GM12878 (cell line): ENCODE measurements at regions not wholly inside any gene's neighbourhood (a gene's known extent, or its start where the extent isn't known, plus 50 kb on each side); places are given as distances from the start of the nearest gene placed in this dataset.

Experiments
- ATAC-seq: fragments of 200-7000 bp; cut with Tn5 transposase; 3 replicates; pipeline ENCODE4 v1.9.1; 2020; ENCODE audit warnings: mild to moderate bottlenecking, moderate library complexity
- BruUV-seq: library from RNA; stranded (reverse); fragments of 400-500 nt; replicated peaks from 2 replicates; lab custom pipeline; 2021; lab: Mats Ljungman, UMichigan
- CTCF ChIA-PET: fragments of 300-600 bp; sonication (Branson Sonifier 250); formaldehyde crosslinking; extraction: SDS; loops from one replicate; lab custom pipeline; 2021; ENCODE audit warnings: inconsistent platforms; lab: Yijun Ruan, JAX
- POLR2A ChIA-PET: fragments of 350-600 bp; formaldehyde crosslinking; extraction: SDS; loops from one replicate; lab custom pipeline; 2021; ENCODE audit warnings: inconsistent platforms; lab: Charles Lee
- RAD21 ChIA-PET: fragments of 300-600 bp; sonication (Branson Sonifier 250); formaldehyde crosslinking; loops from one replicate; lab custom pipeline; 2023; ENCODE audit warnings: antibody characterized with exemption; ENCODE audit not compliant: unreplicated experiment; lab: Charles Lee
- SMC1A ChIA-PET: fragments of 300-600 bp; sonication (Branson Sonifier 250); formaldehyde crosslinking; loops from one replicate; lab custom pipeline; 2023; ENCODE audit not compliant: unreplicated experiment, uncharacterized antibody; lab: Charles Lee
- DNase-seq: peaks from one replicate; pipeline ENCODE4 v3.0.0-alpha.2; 2011; ENCODE audit warnings: low read depth, low spot score
- FAIRE-seq: peaks from 3 replicates; lab custom pipeline; 2011; peaks lifted over from hg19 to GRCh38; lab: Jason Lieb, UNC
- H2AFZ ChIP-seq: 2 replicates; pipeline ENCODE4 v1.6.0; 2011; ENCODE audit warnings: low read depth, low read length, control low read depth; ENCODE audit not compliant: control insufficient read depth
- H3K27ac ChIP-seq: 2 replicates; pipeline ENCODE4 v1.5.1; 2011; ENCODE audit warnings: control low read depth; ENCODE audit not compliant: control insufficient read depth, insufficient read depth
- H3K27me3 ChIP-seq, 2 experiments: replicated peaks in 1 of 2; 2 replicates each; pipeline versions ENCODE4 v1.6.0 to v1.6.1; 2011; ENCODE audit warnings: low read length in 1 of 2; ENCODE audit not compliant: control insufficient read depth in 2 of 2, insufficient read depth in 2 of 2
- H3K36me3 ChIP-seq, 2 experiments: 2 replicates each; pipeline ENCODE4 v1.5.1; 2011; ENCODE audit warnings: low read length in 1 of 2; ENCODE audit not compliant: control insufficient read depth in 2 of 2, insufficient read depth in 2 of 2
- H3K4me1 ChIP-seq: 2 replicates; pipeline ENCODE4 v1.6.1; 2011; ENCODE audit warnings: mild to moderate bottlenecking, low read length, moderate library complexity, mixed read lengths; ENCODE audit not compliant: control insufficient read depth, insufficient read depth
- H3K4me2 ChIP-seq: 2 replicates; pipeline ENCODE4 v1.6.0; 2011; ENCODE audit warnings: control low read depth; ENCODE audit not compliant: control insufficient read depth, insufficient read depth
- H3K4me3 ChIP-seq: fragments of 200-600 bp; sonication (generic); 2 replicates; pipeline ENCODE4 v1.5.1; 2016
- H3K79me2 ChIP-seq: 2 replicates; pipeline ENCODE4 v1.6.0; 2011; ENCODE audit warnings: low read length; ENCODE audit not compliant: control insufficient read depth, insufficient read depth
- H3K9ac ChIP-seq: 2 replicates; pipeline ENCODE4 v1.8.0; 2011; ENCODE audit warnings: low read length, control low read depth, mixed read lengths; ENCODE audit not compliant: control insufficient read depth, insufficient read depth
- H3K9me3 ChIP-seq: replicated peaks from 3 replicates; pipeline ENCODE4 v1.5.1; 2011; ENCODE audit warnings: mild to moderate bottlenecking, low read length; ENCODE audit not compliant: control insufficient read depth, insufficient read depth
- H4K20me1 ChIP-seq: 2 replicates; pipeline ENCODE4 v1.6.0; 2011; ENCODE audit not compliant: control insufficient read depth, insufficient read depth
- CBX5 ChIP-seq: sonication (generic); IDR thresholded peaks from 2 replicates; pipeline ENCODE4 v1.6.1; 2016; ENCODE audit warnings: low read depth, moderate library complexity, mild to moderate bottlenecking, inconsistent platforms
- ETV6 ChIP-seq, 2 experiments: fragments of 450-650 bp in 1 of 2; IDR thresholded peaks in 1 of 2; conservative IDR thresholded peaks in 1 of 2; 2 replicates each; pipeline ENCODE4 v1.6.1; 2014; ENCODE audit warnings: antibody characterized with exemption in 1 of 2, borderline replicate concordance in 1 of 2, low read depth in 1 of 2, mild to moderate bottlenecking in 1 of 2, moderate library complexity in 1 of 2
- IKZF2 ChIP-seq, 2 experiments: fragments of 450-650 bp; IDR thresholded peaks; 2 replicates each; pipeline ENCODE4 v1.6.1; 2017; ENCODE audit warnings: mild to moderate bottlenecking in 2 of 2, moderate library complexity in 2 of 2
- NFIC ChIP-seq: IDR thresholded peaks from 2 replicates; pipeline ENCODE4 v1.6.1; 2012; ENCODE audit warnings: low read depth, mild to moderate bottlenecking, inconsistent platforms, low read length, moderate library complexity
- SREBF1 ChIP-seq: IDR thresholded peaks from 2 replicates; pipeline ENCODE4 v1.6.1; 2012; ENCODE audit warnings: mild to moderate bottlenecking, low read length
- ZNF217 ChIP-seq: fragments of 450-650 bp; IDR thresholded peaks from 2 replicates; pipeline ENCODE4 v1.6.1; 2017; ENCODE audit warnings: antibody characterized with exemption, mild to moderate bottlenecking
- WGBS: methylation state at CpG from one replicate; pipeline ENCODE4 v1.1.6; 2016; ENCODE audit warnings: low lambda C conversion rate; ENCODE audit not compliant: insufficient replicate concordance, insufficient coverage; ENCODE audit errors: missing lambda C conversion rate; 5-methylcytosine and 5-hydroxymethylcytosine counted together
- in situ Hi-C: fragments of 300-500 bp; cut with MboI; formaldehyde crosslinking; loops from 9 replicates; pipeline ENCODE4 v1.14.3; 2018; ENCODE audit warnings: mixed read lengths
- intact Hi-C: fragments of 100-400 bp; cut with micrococcal nuclease; formaldehyde crosslinking; loops from one replicate; pipeline ENCODE4 v1.14.2; 2022; ENCODE audit not compliant: unreplicated experiment
- TF ChIP-seq, protein P1 (sequence below): fragments of 450-650 bp; IDR thresholded peaks from 2 replicates; pipeline ENCODE4 v1.6.1; 2018; ENCODE audit warnings: borderline replicate concordance, mild to moderate bottlenecking; ENCODE audit not compliant: partially characterized antibody
- TF ChIP-seq, protein P2 (sequence below): IDR thresholded peaks from 2 replicates; pipeline ENCODE4 v1.6.1; 2011; ENCODE audit warnings: mild to moderate bottlenecking, low read depth, low read length, moderate library complexity; ENCODE audit not compliant: insufficient replicate concordance

DNA sequence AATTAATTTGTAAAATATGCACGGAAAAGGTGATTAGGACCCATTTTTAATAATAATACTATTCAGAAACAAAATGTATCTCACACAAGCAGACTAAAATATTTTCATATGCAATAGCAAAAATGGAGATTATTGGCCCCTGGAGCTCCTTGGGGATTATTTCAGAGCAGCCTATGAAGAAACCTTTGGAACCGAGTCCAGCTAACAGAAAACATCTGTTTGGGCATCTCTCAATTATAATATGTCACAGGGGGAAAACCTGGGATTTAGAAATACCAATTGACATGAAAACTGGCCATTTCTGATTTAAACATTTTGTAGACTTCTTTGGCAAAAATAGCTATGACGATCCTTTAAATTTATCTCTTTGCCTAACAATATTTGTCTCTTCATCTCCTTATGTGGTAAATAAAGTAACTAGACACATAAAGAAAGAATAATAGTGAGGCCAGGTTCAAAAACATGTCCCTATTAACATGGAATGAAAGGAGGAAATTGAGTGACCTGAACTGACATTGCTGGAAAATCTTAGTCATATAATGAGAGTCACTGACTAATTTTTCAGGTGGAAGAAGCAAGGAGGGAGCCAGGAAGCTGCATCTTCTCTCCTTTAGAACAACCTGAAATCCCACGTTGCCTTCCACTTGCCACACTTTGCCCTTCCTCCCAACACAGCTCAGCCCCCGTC lies 199.0 kb downstream of the SOD2 start (continued):
- no peak for TF ChIP-seq SREBF1
- TF ChIP-seq NFIC = no peak
- TF ChIP-seq ETV6 (conservative IDR thresholded peaks at IDR 0.05 in 1 of 2, IDR thresholded peaks at IDR 0.05 in 1 of 2; ENCODE audit: borderline replicate concordance in 1 of 2, low read depth in 1 of 2) = no peak
- TF ChIP-seq IKZF2 (IDR thresholded peaks at IDR 0.05) = no peak

DNA sequence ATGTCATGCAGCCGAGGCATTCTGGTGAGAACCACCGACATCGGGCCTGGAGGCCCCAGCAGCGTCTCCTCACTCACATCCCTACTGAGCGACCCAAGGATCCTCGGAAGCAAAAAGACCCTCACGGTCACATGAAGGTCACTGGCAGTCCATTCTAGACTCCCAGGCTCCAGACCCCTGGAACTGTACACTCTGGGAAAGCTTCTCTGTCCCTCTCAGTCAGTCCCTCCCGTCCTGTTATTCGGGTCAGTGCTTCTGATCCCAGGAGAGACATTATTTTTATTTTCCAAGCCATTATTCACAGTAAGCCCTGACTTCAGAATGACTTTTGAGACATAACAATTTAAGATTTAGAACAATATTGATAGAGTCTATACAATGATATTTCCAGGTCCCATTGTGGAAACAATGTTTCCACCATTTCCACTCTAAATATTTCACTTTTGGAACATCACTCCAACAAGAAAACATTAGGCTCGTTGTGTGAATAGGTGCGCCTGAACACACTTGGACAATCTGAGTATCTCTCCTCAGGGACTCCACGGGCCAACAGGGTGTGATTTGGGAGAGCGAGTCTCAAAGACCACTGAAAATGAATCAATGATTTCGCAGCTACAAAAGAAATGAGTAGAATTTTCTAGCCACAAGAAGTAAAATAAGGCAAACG lies 199.7 kb downstream of the SOD2 start:
- POLR2A ChIA-PET = no interaction called here
- in situ Hi-C loops = no loop called here

More for the DNA sequence above, 199.7 kb downstream of the SOD2 start:
- ChIA-PET SMC1A (no interaction called here), RAD21 (no interaction called here), CTCF (no interaction called here)
- TF ChIP-seq CBX5 (no peak), ZNF217 (no peak)
- TF ChIP-seq, protein P1, sequence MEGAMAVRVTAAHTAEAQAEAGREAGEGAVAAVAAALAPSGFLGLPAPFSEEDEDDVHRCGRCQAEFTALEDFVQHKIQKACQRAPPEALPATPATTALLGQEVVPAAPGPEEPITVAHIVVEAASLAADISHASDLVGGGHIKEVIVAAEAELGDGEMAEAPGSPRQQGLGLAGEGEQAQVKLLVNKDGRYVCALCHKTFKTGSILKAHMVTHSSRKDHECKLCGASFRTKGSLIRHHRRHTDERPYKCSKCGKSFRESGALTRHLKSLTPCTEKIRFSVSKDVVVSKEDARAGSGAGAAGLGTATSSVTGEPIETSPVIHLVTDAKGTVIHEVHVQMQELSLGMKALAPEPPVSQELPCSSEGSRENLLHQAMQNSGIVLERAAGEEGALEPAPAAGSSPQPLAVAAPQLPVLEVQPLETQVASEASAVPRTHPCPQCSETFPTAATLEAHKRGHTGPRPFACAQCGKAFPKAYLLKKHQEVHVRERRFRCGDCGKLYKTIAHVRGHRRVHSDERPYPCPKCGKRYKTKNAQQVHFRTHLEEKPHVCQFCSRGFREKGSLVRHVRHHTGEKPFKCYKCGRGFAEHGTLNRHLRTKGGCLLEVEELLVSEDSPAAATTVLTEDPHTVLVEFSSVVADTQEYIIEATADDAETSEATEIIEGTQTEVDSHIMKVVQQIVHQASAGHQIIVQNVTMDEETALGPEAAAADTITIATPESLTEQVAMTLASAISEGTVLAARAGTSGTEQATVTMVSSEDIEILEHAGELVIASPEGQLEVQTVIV = no peak
- TF ChIP-seq, protein P2, sequence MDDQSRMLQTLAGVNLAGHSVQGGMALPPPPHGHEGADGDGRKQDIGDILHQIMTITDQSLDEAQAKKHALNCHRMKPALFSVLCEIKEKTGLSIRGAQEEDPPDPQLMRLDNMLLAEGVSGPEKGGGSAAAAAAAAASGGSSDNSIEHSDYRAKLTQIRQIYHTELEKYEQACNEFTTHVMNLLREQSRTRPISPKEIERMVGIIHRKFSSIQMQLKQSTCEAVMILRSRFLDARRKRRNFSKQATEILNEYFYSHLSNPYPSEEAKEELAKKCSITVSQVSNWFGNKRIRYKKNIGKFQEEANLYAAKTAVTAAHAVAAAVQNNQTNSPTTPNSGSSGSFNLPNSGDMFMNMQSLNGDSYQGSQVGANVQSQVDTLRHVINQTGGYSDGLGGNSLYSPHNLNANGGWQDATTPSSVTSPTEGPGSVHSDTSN = no peak
- 50% methylated on average over 15 of the region's 15 CpGs for WGBS
- no peaks in the 10 kb centered on the region for H3K4me1 ChIP-seq
- H3K36me3 ChIP-seq = no peaks in the 10 kb centered on the region
- H3K27me3 ChIP-seq = peaks cover 0 to 3% of the 10 kb centered on the region in 2 experiments; a peak in 2 of 4 replicates
- no peak for FAIRE-seq
- no TSS peak for BruUV-seq
- H3K27ac ChIP-seq = no peak overlapping the region
- no peaks in the 10 kb centered on the region for H3K9me3 ChIP-seq
- H2AFZ ChIP-seq = no peak overlapping the region
- no peak for ATAC-seq
- H3K9ac ChIP-seq = no peak overlapping the region
- H3K79me2 ChIP-seq = no peaks in the 10 kb centered on the region
- no peak overlapping the region for H3K4me3 ChIP-seq
- no peak overlapping the region for H3K4me2 ChIP-seq
- DNase-seq = no peak
- no peaks in the 10 kb centered on the region for H4K20me1 ChIP-seq
- intact Hi-C loops = no loop called here
